HepG2 (cell line): ENCODE measurements at regions not wholly inside any gene's neighbourhood (a gene's known extent, or its start where the extent isn't known, plus 50 kb on each side); places are given as distances from the start of the nearest gene placed in this dataset.

Experiments used
- DMAP1 ChIP-seq: IDR thresholded peaks from 2 replicates; pipeline ENCODE4 v1.6.1; 2016
- HNRNPH1 ChIP-seq: fragments of 200-400 bp; formaldehyde crosslinking; optimal IDR thresholded peaks from 2 replicates; pipeline ENCODE3; 2017; ENCODE audit warnings: mild to moderate bottlenecking, low read depth, low read length
- PBX2 ChIP-seq: IDR thresholded peaks from 2 replicates; pipeline ENCODE4 v1.6.1; 2016; ENCODE audit warnings: control low read depth
- RBFOX2 ChIP-seq: fragments of 200-400 bp; formaldehyde crosslinking; IDR thresholded peaks from 2 replicates; pipeline ENCODE4 v1.6.1; 2017; ENCODE audit warnings: low read depth, mild to moderate bottlenecking, low read length
- SNRNP70 ChIP-seq: fragments of 200-400 bp; formaldehyde crosslinking; IDR thresholded peaks from 2 replicates; pipeline ENCODE4 v1.6.1; 2017; ENCODE audit warnings: mild to moderate bottlenecking, low read depth, low read length, moderate library complexity
- STAT6 ChIP-seq: sonication (generic); formaldehyde crosslinking; IDR thresholded peaks from 2 replicates; pipeline ENCODE4 v1.4.0; 2020; ENCODE audit warnings: missing genetic modification reagents, mild to moderate bottlenecking, borderline replicate concordance
- ZBTB21 ChIP-seq: sonication (generic); formaldehyde crosslinking; IDR thresholded peaks from 2 replicates; pipeline ENCODE4 v1.4.0; 2020; ENCODE audit warnings: missing genetic modification reagents
- ZNF296 ChIP-seq: sonication (generic); formaldehyde crosslinking; conservative IDR thresholded peaks from 2 replicates; pipeline ENCODE4 v1.5.0; 2020; ENCODE audit warnings: mild to moderate bottlenecking, missing genetic modification reagents
- ZNF7 ChIP-seq: IDR thresholded peaks from 2 replicates; pipeline ENCODE4 v1.6.1; 2016; ENCODE audit warnings: missing biosample characterization, missing genetic modification reagents
- ZNF713 ChIP-seq: sonication (generic); formaldehyde crosslinking; IDR thresholded peaks from 2 replicates; pipeline ENCODE4 v1.4.0; 2020; ENCODE audit warnings: mild to moderate bottlenecking, missing genetic modification reagents
- ZNF740 ChIP-seq: sonication (generic); formaldehyde crosslinking; IDR thresholded peaks from 2 replicates; pipeline ENCODE4 v1.4.0; 2020; ENCODE audit warnings: missing genetic modification reagents

- TF ChIP-seq RBFOX2, result no peak
- no peak for TF ChIP-seq DMAP1
- no peak for TF ChIP-seq SNRNP70
- no peak for TF ChIP-seq ZBTB21
- TF ChIP-seq ZNF713 (CRISPR knock-in tag), result no peak
- no peak for TF ChIP-seq PBX2
- TF ChIP-seq STAT6 (CRISPR knock-in tag), result no peak
- no peak for TF ChIP-seq ZNF296 (CRISPR knock-in tag)
- no peak for TF ChIP-seq ZNF7 (CRISPR knock-in tag)
- no peak for TF ChIP-seq ZNF740 (CRISPR knock-in tag)
- TF ChIP-seq HNRNPH1, result no peak
- TF ChIP-seq, all 625 proteins: peak for 0
These were observed 239.2 kb upstream of the FKBP1C start (continued) for GRCh38 chr6:62971976-62972658.
